Peyer's patch (tissue), 4 donors: ENCODE measurements at regions not wholly inside any gene's neighbourhood (a gene's known extent, or its start where the extent isn't known, plus 50 kb on each side); places are given as distances from the start of the nearest gene placed in this dataset.
"Not testable (repeated sequence)": the region's sequence is repeated elsewhere in the genome, so short reads cannot be mapped to it uniquely, and the experiment has no call there.

Experiments
- POLR2A ChIP-seq, 2 donors: fragments of 450-650 bp; IDR thresholded peaks; one replicate each; pipeline ENCODE4 v1.5.1; 2017; ENCODE audit warnings: antibody characterized with exemption in 2 of 2, mild to moderate bottlenecking in 2 of 2, moderate library complexity in 2 of 2
- TF ChIP-seq, protein P1 (sequence below), 6 experiments: fragments of 450-650 bp in 4 of 6; fragments of 200-600 bp in 2 of 6; sonication (generic) in 1 of 6; IDR thresholded peaks; one replicate each; pipeline ENCODE4 v1.5.1; 2017 to 2019; ENCODE audit warnings: antibody characterized with exemption in 6 of 6, mild to moderate bottlenecking in 3 of 6, moderate library complexity in 1 of 6

DNA sequence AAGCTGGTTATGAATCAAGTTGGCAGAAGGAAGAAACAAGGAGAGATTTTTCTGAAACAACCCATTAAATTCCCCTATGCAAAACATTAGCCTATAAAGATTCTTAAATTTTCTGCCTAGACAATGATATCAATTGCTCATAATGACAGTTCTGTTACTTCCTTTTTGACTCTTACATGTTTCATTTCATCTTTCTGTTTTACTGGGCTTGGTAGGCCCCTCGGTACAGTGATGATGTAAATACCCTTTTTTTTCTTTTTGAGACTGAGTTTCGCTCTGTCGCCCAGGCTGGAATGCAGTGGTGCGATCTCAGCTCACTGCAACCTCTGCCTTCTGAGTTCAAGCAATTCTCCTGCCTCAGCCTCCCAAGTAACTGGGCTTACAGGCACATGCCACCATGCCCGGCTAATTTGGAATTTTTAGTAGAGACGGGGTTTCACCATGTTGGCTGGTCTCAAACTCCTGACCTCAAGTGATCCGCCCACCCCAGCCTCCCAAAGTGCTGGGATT lies 83.4 kb upstream of the C7orf33 start:
- TF ChIP-seq, protein P1, sequence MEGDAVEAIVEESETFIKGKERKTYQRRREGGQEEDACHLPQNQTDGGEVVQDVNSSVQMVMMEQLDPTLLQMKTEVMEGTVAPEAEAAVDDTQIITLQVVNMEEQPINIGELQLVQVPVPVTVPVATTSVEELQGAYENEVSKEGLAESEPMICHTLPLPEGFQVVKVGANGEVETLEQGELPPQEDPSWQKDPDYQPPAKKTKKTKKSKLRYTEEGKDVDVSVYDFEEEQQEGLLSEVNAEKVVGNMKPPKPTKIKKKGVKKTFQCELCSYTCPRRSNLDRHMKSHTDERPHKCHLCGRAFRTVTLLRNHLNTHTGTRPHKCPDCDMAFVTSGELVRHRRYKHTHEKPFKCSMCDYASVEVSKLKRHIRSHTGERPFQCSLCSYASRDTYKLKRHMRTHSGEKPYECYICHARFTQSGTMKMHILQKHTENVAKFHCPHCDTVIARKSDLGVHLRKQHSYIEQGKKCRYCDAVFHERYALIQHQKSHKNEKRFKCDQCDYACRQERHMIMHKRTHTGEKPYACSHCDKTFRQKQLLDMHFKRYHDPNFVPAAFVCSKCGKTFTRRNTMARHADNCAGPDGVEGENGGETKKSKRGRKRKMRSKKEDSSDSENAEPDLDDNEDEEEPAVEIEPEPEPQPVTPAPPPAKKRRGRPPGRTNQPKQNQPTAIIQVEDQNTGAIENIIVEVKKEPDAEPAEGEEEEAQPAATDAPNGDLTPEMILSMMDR (IDR thresholded peaks at IDR 0.05): not testable (repeated sequence)
- not testable (repeated sequence) for TF ChIP-seq POLR2A (IDR thresholded peaks at IDR 0.05)
